H1 (cell line): ENCODE measurements at regions not wholly inside any gene's neighbourhood (a gene's known extent, or its start where the extent isn't known, plus 50 kb on each side); places are given as distances from the start of the nearest gene placed in this dataset.
A peak's percentile ranks its signal among the peaks of the same experiment; 100 is the strongest.

ENCODE experiments used
- CTCF ChIA-PET: fragments of 300-600 bp; sonication (Branson Sonifier 250); formaldehyde crosslinking; loops from one replicate; lab custom pipeline; 2021; ENCODE audit not compliant: partially characterized antibody; lab: Charles Lee
- POLR2A ChIA-PET: fragments of 300-600 bp; sonication (Branson Sonifier 250); formaldehyde crosslinking; loops from one replicate; lab custom pipeline; 2021; ENCODE audit warnings: inconsistent platforms; ENCODE audit not compliant: partially characterized antibody; lab: Charles Lee
- DNase-seq, 2 experiments: peaks; one replicate each; pipeline versions ENCODE4 v3.0.0 to v3.0.0-alpha.2; 2010 to 2022; ENCODE audit warnings: low spot score in 2 of 2, low read depth in 1 of 2, mixed read lengths in 1 of 2
- FAIRE-seq: peaks from 2 replicates; lab custom pipeline; 2011; peaks lifted over from hg19 to GRCh38; lab: Jason Lieb, UNC
- H2AFZ ChIP-seq: 2 replicates; pipeline ENCODE4 v1.8.1; 2012; ENCODE audit warnings: low read length, inconsistent platforms
- H2AK5ac ChIP-seq: 2 replicates; pipeline ENCODE4 v1.6.1; 2013; ENCODE audit warnings: low read depth, low read length
- H2BK120ac ChIP-seq: replicated peaks from 2 replicates; pipeline ENCODE3; 2013; ENCODE audit warnings: low read depth, low read length, inconsistent platforms
- H2BK12ac ChIP-seq: 2 replicates; pipeline ENCODE4 v1.6.1; 2013; ENCODE audit warnings: low read depth, low read length
- H2BK15ac ChIP-seq: 2 replicates; pipeline ENCODE4 v1.6.1; 2013; ENCODE audit warnings: low read length
- H2BK20ac ChIP-seq: 2 replicates; pipeline ENCODE4 v1.6.1; 2013; ENCODE audit warnings: low read length
- H2BK5ac ChIP-seq: 2 replicates; pipeline ENCODE4 v1.6.1; 2013; ENCODE audit warnings: low read depth, low read length
- H3K14ac ChIP-seq: 2 replicates; pipeline ENCODE4 v1.6.1; 2013; ENCODE audit warnings: inconsistent platforms; ENCODE audit not compliant: insufficient read length
- H3K18ac ChIP-seq: 2 replicates; pipeline ENCODE4 v1.6.1; 2013; ENCODE audit warnings: low read length; ENCODE audit errors: extremely low read depth
- H3K23ac ChIP-seq: 2 replicates; pipeline ENCODE4 v1.6.1; 2013; ENCODE audit warnings: inconsistent platforms; ENCODE audit not compliant: insufficient read length
- H3K23me2 ChIP-seq: 2 replicates; pipeline ENCODE4 v1.6.1; 2013; ENCODE audit warnings: low read depth, low read length
- H3K27ac ChIP-seq: 2 replicates; pipeline ENCODE4 v1.6.1; 2011; ENCODE audit warnings: low read depth, low read length, inconsistent platforms
- H3K27me3 ChIP-seq, 4 experiments: replicated peaks in 1 of 4; 1 replicate in 1 of 4; 2 replicates in 3 of 4; pipeline versions ENCODE4 v1.6.1 to v1.8.1; 2011 to 2013; ENCODE audit warnings: low read length in 3 of 4, mild to moderate bottlenecking in 3 of 4, inconsistent platforms in 2 of 4, mixed read lengths in 2 of 4, moderate library complexity in 1 of 4; ENCODE audit not compliant: control insufficient read depth in 3 of 4, insufficient read depth in 3 of 4; ENCODE audit errors: extremely low read depth in 1 of 4
- H3K36me3 ChIP-seq, 4 experiments: 2 replicates each; pipeline versions ENCODE4 v1.6.1 to v1.8.1; 2011 to 2013; ENCODE audit warnings: mild to moderate bottlenecking in 4 of 4, low read length in 3 of 4, moderate library complexity in 2 of 4, control low read depth in 1 of 4, inconsistent platforms in 1 of 4; ENCODE audit not compliant: insufficient read depth in 4 of 4, control insufficient read depth in 2 of 4
- H3K4ac ChIP-seq: replicated peaks from 2 replicates; pipeline ENCODE3; 2013; ENCODE audit warnings: low read length, low read depth, mixed read lengths, inconsistent platforms; ENCODE audit not compliant: insufficient read length
- H3K4me1 ChIP-seq, 4 experiments: replicated peaks in 1 of 4; 1 replicate in 1 of 4; 2 replicates in 3 of 4; pipeline versions ENCODE4 v1.6.1 to v1.8.1; 2011 to 2013; ENCODE audit warnings: low read length in 3 of 4, inconsistent platforms in 2 of 4, mixed read lengths in 1 of 4; ENCODE audit not compliant: insufficient read depth in 4 of 4, control insufficient read depth in 3 of 4
- H3K4me2 ChIP-seq, 2 experiments: 2 replicates each; pipeline versions ENCODE4 v1.6.1 to v1.8.1; 2011 to 2013; ENCODE audit warnings: low read depth in 2 of 2, low read length in 2 of 2, control low read depth in 1 of 2, inconsistent platforms in 1 of 2, mild to moderate bottlenecking in 1 of 2; ENCODE audit not compliant: insufficient read depth in 1 of 2
- H3K4me3 ChIP-seq, 4 experiments: fragments of 200-600, 300-600 bp in 1 of 4; sonication (generic), shearing (Covaris generic), sonication (Bioruptor Twin) in 1 of 4; 2 replicates each; pipeline versions ENCODE4 v1.5.1 to v1.8.1; 2011 to 2016; ENCODE audit warnings: low read length in 4 of 4, low read depth in 3 of 4, control low read depth in 2 of 4, inconsistent platforms in 2 of 4, mild to moderate bottlenecking in 2 of 4, mixed read lengths in 1 of 4, moderate library complexity in 1 of 4; ENCODE audit not compliant: insufficient read depth in 2 of 4; ENCODE audit errors: extremely low read depth in 1 of 4
- H3K56ac ChIP-seq: replicated peaks from 2 replicates; pipeline ENCODE3; 2013; ENCODE audit warnings: low read depth, mild to moderate bottlenecking, mixed read lengths, low read length, inconsistent platforms; ENCODE audit not compliant: insufficient read length
- H3K79me1 ChIP-seq: 2 replicates; pipeline ENCODE4 v1.6.1; 2013; ENCODE audit warnings: low read depth, low read length, control low read depth
- H3K79me2 ChIP-seq, 2 experiments: 2 replicates each; pipeline versions ENCODE4 v1.6.1 to v1.8.1; 2012 to 2013; ENCODE audit warnings: low read length in 2 of 2, mild to moderate bottlenecking in 2 of 2, inconsistent platforms in 1 of 2; ENCODE audit not compliant: insufficient read depth in 2 of 2, control insufficient read depth in 1 of 2
- H3K9ac ChIP-seq, 4 experiments: replicated peaks in 1 of 4; 1 replicate in 1 of 4; 2 replicates in 3 of 4; pipeline versions ENCODE4 v1.6.1 to v1.8.1; 2011 to 2013; ENCODE audit warnings: low read depth in 3 of 4, low read length in 3 of 4, control low read depth in 2 of 4, mild to moderate bottlenecking in 2 of 4, moderate library complexity in 2 of 4, inconsistent platforms in 1 of 4; ENCODE audit errors: extremely low read depth in 1 of 4
- H3K9me3 ChIP-seq, 2 experiments: 2 replicates each; pipeline versions ENCODE4 v1.6.1 to v1.8.1; 2012 to 2013; ENCODE audit warnings: mild to moderate bottlenecking in 2 of 2, moderate library complexity in 2 of 2, control low read depth in 1 of 2, inconsistent platforms in 1 of 2, low read depth in 1 of 2, low read length in 1 of 2, mixed read lengths in 1 of 2; ENCODE audit not compliant: insufficient read depth in 2 of 2
- H4K20me1 ChIP-seq, 2 experiments: replicated peaks in 1 of 2; 2 replicates each; pipeline versions ENCODE3 to v1.8.1; 2011 to 2013; ENCODE audit warnings: inconsistent platforms in 2 of 2, low read length in 2 of 2, mild to moderate bottlenecking in 1 of 2; ENCODE audit not compliant: insufficient read depth in 2 of 2, control insufficient read depth in 1 of 2
- H4K5ac ChIP-seq: 2 replicates; pipeline ENCODE4 v1.6.1; 2013; ENCODE audit warnings: low read length, low read depth, mixed read lengths, inconsistent platforms; ENCODE audit not compliant: insufficient read length
- H4K8ac ChIP-seq: 2 replicates; pipeline ENCODE4 v1.8.0; 2013; ENCODE audit warnings: mild to moderate bottlenecking, moderate library complexity, low read length, inconsistent platforms; ENCODE audit not compliant: insufficient read depth; ENCODE audit errors: extremely low read depth
- H4K91ac ChIP-seq: replicated peaks from 2 replicates; pipeline ENCODE3; 2013; ENCODE audit warnings: low read length, mixed read lengths, inconsistent platforms; ENCODE audit not compliant: insufficient read length
- CREB1 ChIP-seq: IDR thresholded peaks from 2 replicates; pipeline ENCODE4 v1.6.1; 2012; ENCODE audit warnings: inconsistent platforms
- WGBS, 2 experiments: shearing (Covaris generic) in 1 of 2; methylation state at CpG; one replicate each; pipeline versions ENCODE4 v1.1.6 to v1.1.7; 2013 to 2015; ENCODE audit warnings: low lambda C conversion rate in 2 of 2, mixed read lengths in 2 of 2, inconsistent platforms in 1 of 2, low coverage in 1 of 2, missing lambda C conversion rate in 1 of 2; ENCODE audit not compliant: insufficient replicate concordance in 2 of 2, insufficient coverage in 1 of 2, insufficient read length in 1 of 2; ENCODE audit errors: extremely low coverage in 1 of 2, missing lambda C conversion rate in 1 of 2; 5-methylcytosine and 5-hydroxymethylcytosine counted together
- TF ChIP-seq, protein P1 (sequence below): fragments of 300-600 bp; sonication (generic); IDR thresholded peaks from 2 replicates; pipeline ENCODE4 v1.7.1; 2012; ENCODE audit warnings: low read length, moderate library complexity, mild to moderate bottlenecking, inconsistent platforms; ENCODE audit not compliant: insufficient replicate concordance

DNA sequence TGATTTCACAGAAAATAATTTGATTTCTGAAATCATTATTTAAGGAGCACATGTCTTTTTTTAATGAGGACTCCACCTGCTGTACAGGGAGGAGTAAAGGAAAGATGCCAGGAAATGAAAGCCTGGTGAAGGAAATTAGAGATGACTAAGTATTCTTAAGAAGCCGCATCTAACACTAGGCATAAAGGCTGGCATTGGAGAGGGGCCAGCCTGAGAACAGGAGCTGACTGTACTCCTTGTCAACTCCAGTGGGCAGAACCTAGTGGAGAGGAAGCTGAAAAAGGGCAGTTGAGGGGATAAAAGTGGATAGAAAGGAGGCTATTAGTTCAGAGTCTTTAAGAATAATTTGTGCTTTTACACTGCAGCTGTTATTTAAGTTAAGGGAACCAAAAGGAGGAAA is 393.0 kb downstream of the PPP1R2C start:
- DNase-seq (no peak), FAIRE-seq (peak; percentile 19)
- TF ChIP-seq, protein P1, sequence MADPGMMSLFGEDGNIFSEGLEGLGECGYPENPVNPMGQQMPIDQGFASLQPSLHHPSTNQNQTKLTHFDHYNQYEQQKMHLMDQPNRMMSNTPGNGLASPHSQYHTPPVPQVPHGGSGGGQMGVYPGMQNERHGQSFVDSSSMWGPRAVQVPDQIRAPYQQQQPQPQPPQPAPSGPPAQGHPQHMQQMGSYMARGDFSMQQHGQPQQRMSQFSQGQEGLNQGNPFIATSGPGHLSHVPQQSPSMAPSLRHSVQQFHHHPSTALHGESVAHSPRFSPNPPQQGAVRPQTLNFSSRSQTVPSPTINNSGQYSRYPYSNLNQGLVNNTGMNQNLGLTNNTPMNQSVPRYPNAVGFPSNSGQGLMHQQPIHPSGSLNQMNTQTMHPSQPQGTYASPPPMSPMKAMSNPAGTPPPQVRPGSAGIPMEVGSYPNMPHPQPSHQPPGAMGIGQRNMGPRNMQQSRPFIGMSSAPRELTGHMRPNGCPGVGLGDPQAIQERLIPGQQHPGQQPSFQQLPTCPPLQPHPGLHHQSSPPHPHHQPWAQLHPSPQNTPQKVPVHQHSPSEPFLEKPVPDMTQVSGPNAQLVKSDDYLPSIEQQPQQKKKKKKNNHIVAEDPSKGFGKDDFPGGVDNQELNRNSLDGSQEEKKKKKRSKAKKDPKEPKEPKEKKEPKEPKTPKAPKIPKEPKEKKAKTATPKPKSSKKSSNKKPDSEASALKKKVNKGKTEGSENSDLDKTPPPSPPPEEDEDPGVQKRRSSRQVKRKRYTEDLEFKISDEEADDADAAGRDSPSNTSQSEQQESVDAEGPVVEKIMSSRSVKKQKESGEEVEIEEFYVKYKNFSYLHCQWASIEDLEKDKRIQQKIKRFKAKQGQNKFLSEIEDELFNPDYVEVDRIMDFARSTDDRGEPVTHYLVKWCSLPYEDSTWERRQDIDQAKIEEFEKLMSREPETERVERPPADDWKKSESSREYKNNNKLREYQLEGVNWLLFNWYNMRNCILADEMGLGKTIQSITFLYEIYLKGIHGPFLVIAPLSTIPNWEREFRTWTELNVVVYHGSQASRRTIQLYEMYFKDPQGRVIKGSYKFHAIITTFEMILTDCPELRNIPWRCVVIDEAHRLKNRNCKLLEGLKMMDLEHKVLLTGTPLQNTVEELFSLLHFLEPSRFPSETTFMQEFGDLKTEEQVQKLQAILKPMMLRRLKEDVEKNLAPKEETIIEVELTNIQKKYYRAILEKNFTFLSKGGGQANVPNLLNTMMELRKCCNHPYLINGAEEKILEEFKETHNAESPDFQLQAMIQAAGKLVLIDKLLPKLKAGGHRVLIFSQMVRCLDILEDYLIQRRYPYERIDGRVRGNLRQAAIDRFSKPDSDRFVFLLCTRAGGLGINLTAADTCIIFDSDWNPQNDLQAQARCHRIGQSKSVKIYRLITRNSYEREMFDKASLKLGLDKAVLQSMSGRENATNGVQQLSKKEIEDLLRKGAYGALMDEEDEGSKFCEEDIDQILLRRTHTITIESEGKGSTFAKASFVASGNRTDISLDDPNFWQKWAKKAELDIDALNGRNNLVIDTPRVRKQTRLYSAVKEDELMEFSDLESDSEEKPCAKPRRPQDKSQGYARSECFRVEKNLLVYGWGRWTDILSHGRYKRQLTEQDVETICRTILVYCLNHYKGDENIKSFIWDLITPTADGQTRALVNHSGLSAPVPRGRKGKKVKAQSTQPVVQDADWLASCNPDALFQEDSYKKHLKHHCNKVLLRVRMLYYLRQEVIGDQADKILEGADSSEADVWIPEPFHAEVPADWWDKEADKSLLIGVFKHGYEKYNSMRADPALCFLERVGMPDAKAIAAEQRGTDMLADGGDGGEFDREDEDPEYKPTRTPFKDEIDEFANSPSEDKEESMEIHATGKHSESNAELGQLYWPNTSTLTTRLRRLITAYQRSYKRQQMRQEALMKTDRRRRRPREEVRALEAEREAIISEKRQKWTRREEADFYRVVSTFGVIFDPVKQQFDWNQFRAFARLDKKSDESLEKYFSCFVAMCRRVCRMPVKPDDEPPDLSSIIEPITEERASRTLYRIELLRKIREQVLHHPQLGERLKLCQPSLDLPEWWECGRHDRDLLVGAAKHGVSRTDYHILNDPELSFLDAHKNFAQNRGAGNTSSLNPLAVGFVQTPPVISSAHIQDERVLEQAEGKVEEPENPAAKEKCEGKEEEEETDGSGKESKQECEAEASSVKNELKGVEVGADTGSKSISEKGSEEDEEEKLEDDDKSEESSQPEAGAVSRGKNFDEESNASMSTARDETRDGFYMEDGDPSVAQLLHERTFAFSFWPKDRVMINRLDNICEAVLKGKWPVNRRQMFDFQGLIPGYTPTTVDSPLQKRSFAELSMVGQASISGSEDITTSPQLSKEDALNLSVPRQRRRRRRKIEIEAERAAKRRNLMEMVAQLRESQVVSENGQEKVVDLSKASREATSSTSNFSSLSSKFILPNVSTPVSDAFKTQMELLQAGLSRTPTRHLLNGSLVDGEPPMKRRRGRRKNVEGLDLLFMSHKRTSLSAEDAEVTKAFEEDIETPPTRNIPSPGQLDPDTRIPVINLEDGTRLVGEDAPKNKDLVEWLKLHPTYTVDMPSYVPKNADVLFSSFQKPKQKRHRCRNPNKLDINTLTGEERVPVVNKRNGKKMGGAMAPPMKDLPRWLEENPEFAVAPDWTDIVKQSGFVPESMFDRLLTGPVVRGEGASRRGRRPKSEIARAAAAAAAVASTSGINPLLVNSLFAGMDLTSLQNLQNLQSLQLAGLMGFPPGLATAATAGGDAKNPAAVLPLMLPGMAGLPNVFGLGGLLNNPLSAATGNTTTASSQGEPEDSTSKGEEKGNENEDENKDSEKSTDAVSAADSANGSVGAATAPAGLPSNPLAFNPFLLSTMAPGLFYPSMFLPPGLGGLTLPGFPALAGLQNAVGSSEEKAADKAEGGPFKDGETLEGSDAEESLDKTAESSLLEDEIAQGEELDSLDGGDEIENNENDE: no peak
- TF ChIP-seq CREB1: no peak

More for the DNA sequence above, 393.0 kb downstream of the PPP1R2C start:
- Histone ChIP-seq H3K4me3 (no peak overlapping the region), H3K23ac (no peak overlapping the region), H4K8ac (no peak overlapping the region), H2BK5ac (no peak overlapping the region), H4K91ac (no peak overlapping the region), H3K4ac (no peak overlapping the region), H3K9me3 (no peaks in the 10 kb centered on the region), H3K14ac (no peak overlapping the region), H3K18ac (no peak overlapping the region), H2AK5ac (no peak overlapping the region), H2BK20ac (no peak overlapping the region), H4K20me1 (no peaks in the 10 kb centered on the region), H2BK15ac (no peak overlapping the region), H3K23me2 (no peaks in the 10 kb centered on the region), H3K79me1 (no peaks in the 10 kb centered on the region), H4K5ac (no peak overlapping the region), H3K79me2 (no peaks in the 10 kb centered on the region), H2AFZ (no peak overlapping the region), H3K4me1 (no peaks in the 10 kb centered on the region), H3K4me2 (no peak overlapping the region), H3K27ac (no peak overlapping the region), H3K36me3 (no peaks in the 10 kb centered on the region), H2BK12ac (no peak overlapping the region), H2BK120ac (no peak overlapping the region), H3K27me3 (no peaks in the 10 kb centered on the region), H3K9ac (no peak overlapping the region), H3K56ac (no peak overlapping the region)
- ChIA-PET CTCF (no interaction called here), POLR2A (no interaction called here)
- WGBS, 2 experiments: no CpG with 5 or more reads among the region's 1 CpG
